GM12891 (cell line): ENCODE measurements at regions not wholly inside any gene's neighbourhood (a gene's known extent, or its start where the extent isn't known, plus 50 kb on each side); places are given as distances from the start of the nearest gene placed in this dataset.
A peak's percentile ranks its signal among the peaks of the same experiment; 100 is the strongest.

Source experiments
- DNase-seq: peaks from one replicate; pipeline ENCODE4 v3.0.0; 2011; ENCODE audit warnings: low spot score; ENCODE audit not compliant: insufficient read length
- FAIRE-seq: peaks from 2 replicates; lab custom pipeline; 2011; peaks lifted over from hg19 to GRCh38; lab: Jason Lieb, UNC
- PAX5 ChIP-seq: IDR thresholded peaks from 2 replicates; pipeline ENCODE4 v1.6.1; 2011; ENCODE audit warnings: low read length, moderate library complexity, mild to moderate bottlenecking; ENCODE audit not compliant: insufficient read depth, severe bottlenecking
- POLR2A ChIP-seq: IDR thresholded peaks from 2 replicates; pipeline ENCODE4 v1.6.1; 2011; ENCODE audit warnings: low read depth, low read length, control low read depth
- POLR2AphosphoS5 ChIP-seq: IDR thresholded peaks from 2 replicates; pipeline ENCODE4 v1.6.1; 2011; ENCODE audit warnings: low read depth, low read length, control low read depth
- POU2F2 ChIP-seq: IDR thresholded peaks from 2 replicates; pipeline ENCODE4 v1.6.1; 2011; ENCODE audit warnings: low read depth, mild to moderate bottlenecking, control low read depth, low read length, moderate library complexity
- SPI1 ChIP-seq: IDR thresholded peaks from 2 replicates; pipeline ENCODE4 v1.6.1; 2011; ENCODE audit warnings: low read depth, low read length, control low read depth
- TAF1 ChIP-seq: IDR thresholded peaks from 2 replicates; pipeline ENCODE4 v1.6.1; 2011; ENCODE audit warnings: low read depth, low read length, control low read depth

DNA sequence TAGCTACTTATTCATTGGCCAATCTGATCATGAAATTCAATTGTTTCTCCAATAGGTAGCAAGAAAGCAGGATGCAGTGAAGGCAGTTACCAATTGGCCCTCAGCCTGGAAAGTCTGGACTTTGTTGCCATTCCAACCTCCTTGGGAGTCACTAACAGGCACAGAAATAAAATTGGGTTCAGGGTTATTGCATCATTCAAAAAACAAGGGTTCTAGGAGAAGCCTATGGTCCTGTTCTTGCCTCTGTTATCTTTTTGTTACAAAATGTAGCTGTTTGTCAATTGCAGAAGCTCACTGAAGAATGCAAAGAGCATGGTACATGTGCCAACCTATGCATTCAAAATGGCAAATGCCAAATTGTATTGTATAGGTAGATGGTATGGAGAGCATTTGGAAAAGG is 51.0 kb upstream of the CCNG1 start:
- DNase-seq = no peak
- FAIRE-seq = no peak
- TF ChIP-seq SPI1 (no peak), POU2F2 (no peak), PAX5 (no peak), POLR2A (no peak), TAF1 (no peak), POLR2AphosphoS5 (no peak)

DNA sequence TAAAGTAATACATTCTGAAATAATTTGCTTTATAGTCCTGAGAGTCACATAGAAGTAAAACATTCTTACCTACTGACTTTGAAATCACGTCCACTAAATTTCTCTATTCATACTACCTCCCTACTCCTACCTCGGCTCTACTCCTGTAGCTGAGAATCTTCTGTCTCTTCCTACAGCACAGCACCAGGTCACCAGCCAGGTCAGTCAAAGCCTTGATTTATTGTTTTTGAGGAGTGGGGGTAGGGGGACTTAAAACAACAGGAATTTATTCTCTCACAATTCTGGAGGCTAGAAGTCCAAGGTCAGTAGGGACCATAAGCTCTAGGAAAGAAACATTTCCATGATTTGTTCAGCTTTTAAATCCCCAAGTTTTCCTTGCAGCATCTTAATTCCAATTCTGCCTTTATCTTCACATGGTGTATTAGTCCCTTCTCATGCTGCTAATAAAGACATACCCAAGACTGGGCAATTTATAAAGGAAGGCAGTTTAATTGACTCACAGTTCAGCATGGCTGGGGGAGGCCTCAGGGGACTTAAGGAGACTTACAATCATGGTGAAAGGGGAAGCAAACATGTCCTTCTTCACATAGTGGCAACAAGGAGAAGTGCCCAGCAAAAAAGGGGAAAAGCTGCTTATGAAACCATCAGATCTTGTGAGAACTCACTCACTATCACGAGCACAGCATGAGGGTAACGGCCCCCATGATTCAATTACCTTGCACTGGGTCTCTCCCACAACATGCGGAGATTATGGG is 49.6 kb upstream of the CCNG1 start:
- FAIRE-seq = peak; percentile 40
- DNase-seq = no peak
- TF ChIP-seq POU2F2 = no peak
- TF ChIP-seq PAX5 = no peak
- no peak for TF ChIP-seq POLR2A
- no peak for TF ChIP-seq TAF1
- no peak for TF ChIP-seq POLR2AphosphoS5
- TF ChIP-seq SPI1 = no peak
